ENCODE measurements at regions not wholly inside any gene's neighbourhood (a gene's known extent, or its start where the extent isn't known, plus 50 kb on each side); places are given as distances from the start of the nearest gene placed in this dataset.

DNA sequence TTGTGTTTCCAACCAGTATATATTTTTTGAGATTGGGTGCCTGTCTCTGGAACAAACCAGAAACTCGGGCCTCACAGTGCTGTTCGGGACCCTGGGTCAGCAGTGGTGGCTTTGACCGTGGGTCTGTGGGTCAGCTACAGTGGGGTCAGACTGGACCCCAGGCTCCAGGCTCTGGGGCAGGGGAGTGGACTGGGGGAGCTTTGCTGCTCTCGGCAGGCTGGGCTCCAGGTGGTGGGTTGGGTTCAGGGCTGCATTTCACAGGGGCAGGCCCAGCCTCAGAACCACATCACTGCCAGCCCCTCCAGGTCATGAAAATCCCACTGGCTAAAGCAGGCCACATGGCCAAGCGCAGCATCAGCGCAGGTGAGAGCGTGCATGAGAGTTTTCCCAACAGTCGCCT lies 1279.3 kb downstream of the BRD1 start:
- DNase-seq (ENCODE audit: low spot score) = no peak
- TF ChIP-seq, protein P1, sequence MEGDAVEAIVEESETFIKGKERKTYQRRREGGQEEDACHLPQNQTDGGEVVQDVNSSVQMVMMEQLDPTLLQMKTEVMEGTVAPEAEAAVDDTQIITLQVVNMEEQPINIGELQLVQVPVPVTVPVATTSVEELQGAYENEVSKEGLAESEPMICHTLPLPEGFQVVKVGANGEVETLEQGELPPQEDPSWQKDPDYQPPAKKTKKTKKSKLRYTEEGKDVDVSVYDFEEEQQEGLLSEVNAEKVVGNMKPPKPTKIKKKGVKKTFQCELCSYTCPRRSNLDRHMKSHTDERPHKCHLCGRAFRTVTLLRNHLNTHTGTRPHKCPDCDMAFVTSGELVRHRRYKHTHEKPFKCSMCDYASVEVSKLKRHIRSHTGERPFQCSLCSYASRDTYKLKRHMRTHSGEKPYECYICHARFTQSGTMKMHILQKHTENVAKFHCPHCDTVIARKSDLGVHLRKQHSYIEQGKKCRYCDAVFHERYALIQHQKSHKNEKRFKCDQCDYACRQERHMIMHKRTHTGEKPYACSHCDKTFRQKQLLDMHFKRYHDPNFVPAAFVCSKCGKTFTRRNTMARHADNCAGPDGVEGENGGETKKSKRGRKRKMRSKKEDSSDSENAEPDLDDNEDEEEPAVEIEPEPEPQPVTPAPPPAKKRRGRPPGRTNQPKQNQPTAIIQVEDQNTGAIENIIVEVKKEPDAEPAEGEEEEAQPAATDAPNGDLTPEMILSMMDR (IDR thresholded peaks at IDR 0.05; ENCODE audit: extremely low read depth, missing control alignments) = no peak

DNA sequence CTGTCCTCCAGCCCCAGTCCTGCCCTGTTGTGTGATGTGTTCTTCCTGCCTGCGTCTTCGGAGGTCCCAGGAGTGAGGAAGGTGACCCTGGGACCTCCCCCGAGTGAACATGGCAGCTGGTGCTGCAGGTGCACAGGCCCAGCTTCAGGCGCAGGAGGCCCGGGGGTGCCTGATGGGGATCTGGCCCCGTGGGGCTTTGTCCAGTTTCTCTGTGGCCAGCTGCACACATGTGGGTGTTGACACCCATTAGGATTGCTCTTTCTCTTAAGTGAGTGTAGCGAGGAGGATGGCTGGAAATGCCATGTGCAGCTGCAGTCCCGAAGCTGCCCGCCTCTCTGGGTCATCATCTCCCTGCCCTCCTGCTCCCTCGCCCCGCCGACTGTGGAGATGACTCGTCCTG lies 1279.7 kb downstream of the BRD1 start:
- no peak for DNase-seq (ENCODE audit: low spot score)
- TF ChIP-seq, protein P1 (IDR thresholded peaks at IDR 0.05; ENCODE audit: extremely low read depth, missing control alignments) = no peak

DNA sequence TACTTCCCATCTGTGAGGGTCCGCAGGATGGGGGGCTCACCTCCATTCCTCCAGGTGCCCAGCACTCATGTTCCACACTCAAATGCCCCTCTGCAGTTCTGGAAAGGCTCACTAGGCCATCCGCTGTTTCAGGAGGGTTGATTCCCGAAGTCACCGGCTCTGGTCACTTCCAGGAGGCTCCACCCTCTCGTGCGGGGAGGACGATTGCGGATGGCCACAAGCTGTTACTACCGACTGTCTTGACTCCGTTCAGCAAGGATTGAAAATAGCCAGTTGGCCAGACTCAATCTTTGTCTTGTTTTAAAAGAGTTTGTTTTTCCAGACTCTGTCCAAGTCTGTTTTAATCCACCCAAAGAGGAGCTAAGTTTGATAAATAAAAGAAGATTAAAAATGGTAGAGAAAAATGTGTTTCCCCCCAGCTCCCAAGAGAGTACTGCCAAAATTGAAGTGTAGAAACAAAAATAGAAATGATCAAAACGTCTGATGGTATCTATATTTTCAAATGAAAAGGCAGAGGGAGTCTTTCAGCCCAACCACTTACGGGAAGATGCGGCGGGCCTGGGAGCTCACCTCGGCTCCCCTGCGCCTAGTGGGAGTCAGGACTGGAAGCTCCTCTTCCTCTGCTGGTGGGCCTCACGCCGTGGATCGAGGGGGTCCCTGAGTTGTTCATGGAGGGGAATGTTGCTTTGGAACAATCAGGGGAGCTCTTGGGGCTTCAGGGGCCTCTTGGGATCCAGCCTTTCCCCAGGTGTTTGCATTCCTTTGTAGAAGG lies 1280.8 kb downstream of the BRD1 start:
- TF ChIP-seq, protein P1 (IDR thresholded peaks at IDR 0.05; ENCODE audit: extremely low read depth, missing control alignments) = no peak

DNA sequence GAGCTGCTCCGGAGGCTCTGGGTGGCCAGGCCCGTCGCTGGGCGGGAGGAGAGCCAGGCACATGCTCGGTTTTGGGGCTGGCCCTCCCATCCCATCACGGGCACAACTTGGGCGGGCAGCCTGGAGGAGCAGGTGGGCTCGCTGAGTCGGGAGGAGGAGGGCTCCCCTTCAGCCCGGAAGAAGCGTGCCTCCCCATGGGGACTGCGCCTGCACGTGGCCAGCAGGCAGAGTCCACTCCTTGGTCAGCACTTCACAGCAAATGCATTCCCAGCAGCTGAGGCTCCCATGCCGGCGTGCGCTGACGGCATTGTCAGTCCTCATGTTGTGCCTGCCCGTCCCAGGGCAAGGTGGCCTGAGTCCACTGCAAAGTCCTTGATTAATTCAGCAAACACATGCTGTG lies 1281.7 kb downstream of the BRD1 start:
- no peak for DNase-seq (ENCODE audit: low spot score)

More for the DNA sequence above, 1280.8 kb downstream of the BRD1 start:
- no peak for DNase-seq (ENCODE audit: low spot score)

DNA sequence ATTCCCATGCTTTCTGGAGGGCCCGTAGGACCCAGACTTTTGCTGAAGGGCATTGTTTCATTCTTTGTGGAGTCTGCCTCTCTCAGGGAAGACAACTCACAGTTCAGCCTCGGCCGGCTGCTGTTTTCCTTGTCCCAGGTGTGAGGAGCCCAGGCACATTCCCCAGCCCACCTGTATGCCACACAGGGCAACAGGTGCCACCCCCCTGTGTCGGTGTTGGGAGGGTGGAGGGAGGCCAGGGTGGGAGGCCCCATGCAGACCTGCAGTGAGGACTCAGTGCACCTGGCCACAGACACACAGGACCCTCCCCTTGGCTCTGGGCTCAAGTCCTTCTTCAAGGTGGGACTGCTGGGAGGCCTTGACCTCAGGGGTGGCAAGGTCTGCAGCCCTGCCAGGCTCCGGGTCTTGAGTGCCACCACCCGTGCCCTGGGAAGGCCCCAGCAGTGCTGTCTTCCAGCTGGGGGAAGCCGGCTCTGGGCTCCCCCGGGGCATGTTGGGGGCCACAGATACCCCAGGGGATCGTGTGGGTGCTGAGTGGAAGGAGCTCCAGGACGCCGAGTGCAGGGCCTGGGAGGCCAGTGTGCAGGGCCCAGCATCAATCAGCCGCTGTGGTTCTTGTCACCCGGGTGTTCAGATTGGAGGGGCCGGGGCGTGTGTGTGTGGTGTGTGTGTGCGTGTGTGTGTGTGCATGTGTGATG lies 1286.1 kb downstream of the BRD1 start:
- TF ChIP-seq, protein P1 (IDR thresholded peaks at IDR 0.05; ENCODE audit: extremely low read depth, missing control alignments) = no peak
- no peak for DNase-seq (ENCODE audit: low spot score)

More for the DNA sequence above, 1281.7 kb downstream of the BRD1 start:
- TF ChIP-seq, protein P1 (IDR thresholded peaks at IDR 0.05; ENCODE audit: extremely low read depth, missing control alignments) = no peak

DNA sequence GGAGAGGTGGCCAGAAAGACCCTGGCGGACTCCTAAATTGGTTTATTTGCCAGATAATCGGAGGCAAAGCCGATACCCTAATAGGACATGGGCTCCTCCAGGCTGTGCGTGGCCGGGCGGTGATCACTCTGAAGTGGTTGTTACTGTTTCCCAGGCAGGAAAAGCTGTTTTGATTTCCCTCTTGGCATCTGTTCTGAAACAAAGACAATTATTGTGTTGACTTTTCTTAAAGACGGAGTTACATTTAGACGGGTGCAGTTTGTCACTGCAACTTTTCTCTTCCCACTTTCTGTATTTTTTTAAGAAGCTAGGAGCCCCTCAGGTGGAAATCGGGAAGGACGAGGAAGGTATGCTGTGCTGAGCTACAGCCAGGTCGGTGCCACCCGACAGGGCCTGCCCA lies 1288.4 kb downstream of the BRD1 start:
- no peak for DNase-seq (ENCODE audit: low spot score)
- TF ChIP-seq, protein P1 (IDR thresholded peaks at IDR 0.05; ENCODE audit: extremely low read depth, missing control alignments) = no peak

DNA sequence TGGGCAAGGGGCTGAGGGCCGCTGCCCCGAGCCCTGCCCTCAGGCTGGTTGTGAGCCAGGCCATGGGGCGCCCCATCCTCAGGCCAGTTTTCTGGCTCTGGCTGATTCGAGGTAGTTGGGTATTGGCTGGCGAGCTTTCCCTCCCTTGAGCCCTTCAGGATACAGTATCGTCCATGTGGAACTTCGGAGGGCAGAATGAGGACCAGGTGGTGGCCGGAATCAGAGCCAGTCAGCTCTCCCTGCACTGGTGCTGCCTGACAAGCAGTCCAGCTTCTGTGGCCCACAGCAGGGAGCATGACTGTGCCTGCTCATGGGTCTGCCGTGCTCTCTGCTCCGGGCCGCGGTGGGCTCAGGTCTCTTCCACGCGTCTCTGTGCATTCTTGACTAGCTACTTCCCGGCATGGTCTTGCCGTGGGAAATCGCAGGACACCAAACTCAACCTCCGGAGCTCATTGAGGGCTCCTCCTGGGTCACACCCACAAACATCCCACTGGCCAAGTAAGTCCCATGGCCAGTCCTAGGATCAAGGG lies 1289.3 kb downstream of the BRD1 start:
- DNase-seq (ENCODE audit: low spot score) = no peak
- TF ChIP-seq, protein P1 (IDR thresholded peaks at IDR 0.05; ENCODE audit: extremely low read depth, missing control alignments) = no peak

All from GM20000 (cell line).